ENCODE measurements at regions not wholly inside any gene's neighbourhood (a gene's known extent, or its start where the extent isn't known, plus 50 kb on each side); places are given as distances from the start of the nearest gene placed in this dataset.

DNA sequence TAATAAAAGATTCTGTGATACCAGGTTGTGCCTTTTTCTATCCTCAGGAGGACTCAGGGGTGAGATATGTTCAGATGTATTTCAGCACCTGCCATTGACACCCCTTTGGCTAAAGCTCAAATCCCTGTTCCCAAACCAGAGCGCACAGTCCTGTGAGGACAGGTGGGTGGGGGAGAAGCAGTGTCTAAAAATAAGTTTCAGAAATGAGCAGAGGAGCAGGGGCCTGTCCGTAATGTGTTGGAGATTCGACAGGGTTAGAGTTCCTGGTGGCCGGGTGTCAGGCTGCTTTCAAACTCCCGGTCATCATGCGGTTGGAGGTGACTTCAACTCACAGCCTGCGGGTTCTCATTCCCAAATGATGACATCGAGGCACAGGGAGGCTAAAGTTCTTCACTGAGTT lies 211.5 kb downstream of the KLF6 start:
- TF ChIP-seq, protein P1, sequence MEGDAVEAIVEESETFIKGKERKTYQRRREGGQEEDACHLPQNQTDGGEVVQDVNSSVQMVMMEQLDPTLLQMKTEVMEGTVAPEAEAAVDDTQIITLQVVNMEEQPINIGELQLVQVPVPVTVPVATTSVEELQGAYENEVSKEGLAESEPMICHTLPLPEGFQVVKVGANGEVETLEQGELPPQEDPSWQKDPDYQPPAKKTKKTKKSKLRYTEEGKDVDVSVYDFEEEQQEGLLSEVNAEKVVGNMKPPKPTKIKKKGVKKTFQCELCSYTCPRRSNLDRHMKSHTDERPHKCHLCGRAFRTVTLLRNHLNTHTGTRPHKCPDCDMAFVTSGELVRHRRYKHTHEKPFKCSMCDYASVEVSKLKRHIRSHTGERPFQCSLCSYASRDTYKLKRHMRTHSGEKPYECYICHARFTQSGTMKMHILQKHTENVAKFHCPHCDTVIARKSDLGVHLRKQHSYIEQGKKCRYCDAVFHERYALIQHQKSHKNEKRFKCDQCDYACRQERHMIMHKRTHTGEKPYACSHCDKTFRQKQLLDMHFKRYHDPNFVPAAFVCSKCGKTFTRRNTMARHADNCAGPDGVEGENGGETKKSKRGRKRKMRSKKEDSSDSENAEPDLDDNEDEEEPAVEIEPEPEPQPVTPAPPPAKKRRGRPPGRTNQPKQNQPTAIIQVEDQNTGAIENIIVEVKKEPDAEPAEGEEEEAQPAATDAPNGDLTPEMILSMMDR (IDR thresholded peaks at IDR 0.05; ENCODE audit: low read length), result no peak
- no peak for TF ChIP-seq EZH2 (IDR thresholded peaks at IDR 0.05; ENCODE audit: borderline replicate concordance, low read length)
- H3K4me2 ChIP-seq (ENCODE audit: low read length), result no peak overlapping the region
- no peaks in the 10 kb centered on the region for H3K79me2 ChIP-seq (ENCODE audit: insufficient read depth, low read length)
- H3K9ac ChIP-seq (ENCODE audit: low read length), result no peak overlapping the region
- H3K4me1 ChIP-seq (ENCODE audit: insufficient read depth, low read length, severe bottlenecking), result no peaks in the 10 kb centered on the region
- H3F3A ChIP-seq (ENCODE audit: insufficient read depth, low read length), result no peaks in the 10 kb centered on the region
- H2AFZ ChIP-seq (ENCODE audit: low read length), result no peak overlapping the region
- H4K20me1 ChIP-seq (ENCODE audit: insufficient read depth, low read length), result no peaks in the 10 kb centered on the region
- H3K36me3 ChIP-seq (ENCODE audit: insufficient read depth, low read length), result no peaks in the 10 kb centered on the region
- H3K27ac ChIP-seq (ENCODE audit: low read depth, low read length, poor library complexity, severe bottlenecking), result no peak overlapping the region
- no peaks in the 10 kb centered on the region for H3K9me3 ChIP-seq (ENCODE audit: low read length)
- H3K27me3 ChIP-seq (ENCODE audit: insufficient read depth, low read length), result no peaks in the 10 kb centered on the region
- no peaks in the 10 kb centered on the region for H3K9me2 ChIP-seq (ENCODE audit: low read depth, low read length)
- no peak overlapping the region for H3K4me3 ChIP-seq (ENCODE audit: low read depth, low read length, poor library complexity, severe bottlenecking)

DNA sequence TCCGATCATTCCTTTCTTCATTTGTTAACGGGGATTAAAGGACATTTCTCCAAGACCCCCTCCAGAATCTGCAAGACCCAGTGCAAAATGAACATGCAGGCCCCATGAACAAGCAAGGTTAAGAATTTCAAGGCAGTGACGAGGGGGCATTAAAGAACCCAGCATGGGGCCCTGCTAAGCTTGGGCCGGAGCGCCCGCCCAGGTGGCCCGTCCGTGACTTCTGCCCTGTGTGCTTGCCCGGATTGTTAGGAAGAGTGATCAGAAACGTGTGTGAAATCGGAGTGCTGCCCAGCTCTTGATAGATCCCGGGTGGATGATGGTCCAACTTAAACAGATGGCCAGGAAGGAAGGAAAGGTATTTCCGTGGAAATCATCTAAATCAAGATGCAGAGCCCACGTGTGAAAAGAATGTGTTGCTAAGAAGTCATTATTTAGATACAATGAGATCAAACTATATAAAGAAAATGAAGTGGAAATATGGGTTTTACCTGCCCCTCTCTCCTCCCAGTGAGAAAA lies 213.6 kb downstream of the KLF6 start:
- Histone ChIP-seq H3K4me2 (ENCODE audit: low read length) (no peak overlapping the region), H3K79me2 (ENCODE audit: insufficient read depth, low read length) (no peaks in the 10 kb centered on the region), H3K9ac (ENCODE audit: low read length) (no peak overlapping the region), H3K4me1 (ENCODE audit: insufficient read depth, low read length, severe bottlenecking) (no peaks in the 10 kb centered on the region), H3K9me3 (ENCODE audit: low read length) (no peaks in the 10 kb centered on the region), H3K27me3 (ENCODE audit: insufficient read depth, low read length) (no peaks in the 10 kb centered on the region), H3K4me3 (ENCODE audit: low read depth, low read length, poor library complexity, severe bottlenecking) (no peak overlapping the region), H2AFZ (ENCODE audit: low read length) (no peak overlapping the region), H3K36me3 (ENCODE audit: insufficient read depth, low read length) (no peaks in the 10 kb centered on the region), H3K27ac (ENCODE audit: low read depth, low read length, poor library complexity, severe bottlenecking) (no peak overlapping the region), H3F3A (ENCODE audit: insufficient read depth, low read length) (no peaks in the 10 kb centered on the region), H3K9me2 (ENCODE audit: low read depth, low read length) (no peaks in the 10 kb centered on the region), H4K20me1 (ENCODE audit: insufficient read depth, low read length) (no peaks in the 10 kb centered on the region)
- TF ChIP-seq, protein P1 (IDR thresholded peaks at IDR 0.05; ENCODE audit: low read length), result no peak
- TF ChIP-seq EZH2 (IDR thresholded peaks at IDR 0.05; ENCODE audit: borderline replicate concordance, low read length), result no peak

DNA sequence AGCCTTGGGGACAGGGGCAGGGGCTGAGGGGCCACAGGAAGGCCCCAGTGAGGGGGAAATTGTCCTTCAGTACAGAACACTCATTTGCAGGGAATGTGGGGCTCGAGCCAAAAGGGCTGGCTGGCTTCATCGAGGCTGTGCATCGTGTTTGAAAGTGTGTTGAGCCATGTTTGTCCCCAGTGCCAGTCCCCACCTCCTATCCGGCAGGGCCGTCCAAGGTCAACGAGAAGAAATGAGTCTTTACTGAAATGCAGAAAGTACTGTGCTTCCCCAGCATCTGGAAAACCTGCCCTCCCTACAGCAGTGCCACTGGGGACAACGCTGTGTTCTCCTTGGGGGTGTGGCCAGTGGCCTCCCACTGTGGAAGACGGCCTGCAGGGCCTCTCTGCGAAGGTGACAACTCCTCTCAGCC lies 214.1 kb downstream of the KLF6 start:
- Histone ChIP-seq H3K9me3 (ENCODE audit: low read length) (no peaks in the 10 kb centered on the region), H3K4me2 (ENCODE audit: low read length) (no peak overlapping the region), H3K79me2 (ENCODE audit: insufficient read depth, low read length) (no peaks in the 10 kb centered on the region), H3K9ac (ENCODE audit: low read length) (no peak overlapping the region), H3K4me1 (ENCODE audit: insufficient read depth, low read length, severe bottlenecking) (no peaks in the 10 kb centered on the region), H2AFZ (ENCODE audit: low read length) (no peak overlapping the region), H3F3A (ENCODE audit: insufficient read depth, low read length) (no peaks in the 10 kb centered on the region), H3K27ac (ENCODE audit: low read depth, low read length, poor library complexity, severe bottlenecking) (no peak overlapping the region), H3K4me3 (ENCODE audit: low read depth, low read length, poor library complexity, severe bottlenecking) (no peak overlapping the region), H3K36me3 (ENCODE audit: insufficient read depth, low read length) (no peaks in the 10 kb centered on the region), H3K27me3 (ENCODE audit: insufficient read depth, low read length) (no peaks in the 10 kb centered on the region), H3K9me2 (ENCODE audit: low read depth, low read length) (no peaks in the 10 kb centered on the region), H4K20me1 (ENCODE audit: insufficient read depth, low read length) (no peaks in the 10 kb centered on the region)
- no peak for TF ChIP-seq EZH2 (IDR thresholded peaks at IDR 0.05; ENCODE audit: borderline replicate concordance, low read length)
- TF ChIP-seq, protein P1 (IDR thresholded peaks at IDR 0.05; ENCODE audit: low read length), result no peak
